B cell (primary cell): ENCODE measurements at regions not wholly inside any gene's neighbourhood (a gene's known extent, or its start where the extent isn't known, plus 50 kb on each side); places are given as distances from the start of the nearest gene placed in this dataset.

Source experiments
- ATAC-seq: fragments of 200-7000 bp; cut with Tn5 transposase; one replicate; pipeline ENCODE4 v1.10.0; 2021; ENCODE audit warnings: low read depth, mild to moderate bottlenecking, moderate number of reproducible peaks, moderate library complexity
- CTCF ChIA-PET: fragments of 350-600 bp; sonication (Branson Sonifier 250); formaldehyde crosslinking; loops from one replicate; lab custom pipeline; 2021; ENCODE audit warnings: antibody characterized with exemption, inconsistent platforms; lab: Charles Lee
- POLR2A ChIA-PET: fragments of 350-600 bp; sonication (Branson Sonifier 250); formaldehyde crosslinking; loops from one replicate; lab custom pipeline; 2021; ENCODE audit warnings: antibody characterized with exemption; lab: Charles Lee
- DNase-seq: peaks from one replicate; pipeline ENCODE4 v3.0.0; 2013
- H2AFZ ChIP-seq: 2 replicates; pipeline ENCODE4 v1.6.1; 2012; ENCODE audit warnings: mild to moderate bottlenecking, low read depth, low read length; ENCODE audit not compliant: insufficient read depth, poor library complexity, severe bottlenecking
- H3K27ac ChIP-seq, 2 donors: 1 replicate in 1 of 2; 2 replicates in 1 of 2; pipeline ENCODE4 v1.5.1; 2012 to 2013; ENCODE audit warnings: low read length in 2 of 2, mild to moderate bottlenecking in 2 of 2, moderate library complexity in 1 of 2
- H3K27me3 ChIP-seq, 4 experiments: fragments of 200-600 bp in 1 of 4; sonication (generic) in 1 of 4; replicated peaks in 1 of 4; 1 replicate in 2 of 4; 2 replicates in 2 of 4; pipeline versions ENCODE4 v1.6.1 to v1.7.0; 2013 to 2016; ENCODE audit warnings: low read length in 3 of 4, mild to moderate bottlenecking in 2 of 4, mixed read lengths in 1 of 4, moderate library complexity in 1 of 4; ENCODE audit not compliant: insufficient read depth in 4 of 4, control insufficient read depth in 3 of 4; ENCODE audit errors: control extremely low read depth in 1 of 4
- H3K36me3 ChIP-seq, 2 experiments: replicated peaks in 1 of 2; 1 replicate in 1 of 2; 2 replicates in 1 of 2; pipeline versions ENCODE4 v1.6.1 to v1.7.1; 2013; ENCODE audit warnings: low read length in 1 of 2; ENCODE audit not compliant: insufficient read depth in 2 of 2, control insufficient read depth in 1 of 2; ENCODE audit errors: control extremely low read depth in 1 of 2, extremely low read depth in 1 of 2
- H3K4me1 ChIP-seq, 2 donors: fragments of 200-600 bp in 1 of 2; sonication (generic) in 1 of 2; 1 replicate in 1 of 2; 2 replicates in 1 of 2; pipeline versions ENCODE4 v1.5.1 to v1.6.1; 2013 to 2017; ENCODE audit warnings: low read length in 2 of 2; ENCODE audit not compliant: control insufficient read depth in 2 of 2, insufficient read depth in 2 of 2
- H3K4me2 ChIP-seq: replicated peaks from 2 replicates; pipeline ENCODE3; 2012; ENCODE audit warnings: mild to moderate bottlenecking, low read depth, low read length; ENCODE audit not compliant: poor library complexity, severe bottlenecking
- H3K4me3 ChIP-seq, 5 experiments: fragments of 200-600 bp in 1 of 5; sonication (generic) in 1 of 5; 1 replicate in 3 of 5; 2 replicates in 2 of 5; pipeline versions ENCODE4 v1.5.1 to v1.7.0; 2011 to 2016; ENCODE audit warnings: low read length in 4 of 5, mild to moderate bottlenecking in 4 of 5, low read depth in 2 of 5, control low read depth in 1 of 5, moderate library complexity in 1 of 5; ENCODE audit not compliant: insufficient read depth in 1 of 5; ENCODE audit errors: control extremely low read depth in 1 of 5, extremely low read depth in 1 of 5
- H3K79me2 ChIP-seq: fragments of 200-600 bp; sonication (generic); one replicate; pipeline ENCODE4 v1.6.0; 2016; ENCODE audit warnings: low read length; ENCODE audit not compliant: control insufficient read depth, insufficient read depth
- H3K9ac ChIP-seq: fragments of 200-600 bp; sonication (generic); 2 replicates; pipeline ENCODE4 v1.6.1; 2017; ENCODE audit warnings: mild to moderate bottlenecking, low read length, moderate library complexity
- H3K9me3 ChIP-seq, 3 donors: one replicate each; pipeline versions ENCODE4 v1.6.1 to v1.7.1; 2013; ENCODE audit warnings: low read length in 2 of 3; ENCODE audit not compliant: control insufficient read depth in 2 of 3, insufficient read depth in 1 of 3; ENCODE audit errors: control extremely low read depth in 1 of 3
- H4K20me1 ChIP-seq: 2 replicates; pipeline ENCODE4 v1.6.0; 2012; ENCODE audit warnings: mild to moderate bottlenecking, low read length; ENCODE audit not compliant: insufficient read depth, control insufficient read depth, poor library complexity, severe bottlenecking
- H3K27ac Mint-ChIP-seq: one replicate; pipeline ENCODE4 v1.8.0; 2021; ENCODE audit warnings: mixed read lengths
- H3K27me3 Mint-ChIP-seq: one replicate; pipeline ENCODE4 v1.8.0; 2021; ENCODE audit warnings: mixed read lengths
- H3K4me1 Mint-ChIP-seq: one replicate; pipeline ENCODE4 v1.8.0; 2021; ENCODE audit warnings: mixed read lengths
- H3K4me3 Mint-ChIP-seq: one replicate; pipeline ENCODE4 v1.8.0; 2021; ENCODE audit warnings: mixed read lengths
- H3K9me3 Mint-ChIP-seq: one replicate; pipeline ENCODE4 v1.8.0; 2022; ENCODE audit warnings: mixed read lengths; ENCODE audit not compliant: insufficient read depth
- EZH2 ChIP-seq: IDR thresholded peaks from 2 replicates; pipeline ENCODE4 v1.6.1; 2012; ENCODE audit warnings: borderline replicate concordance, low read depth, mild to moderate bottlenecking, moderate library complexity, low read length; ENCODE audit not compliant: insufficient read depth, poor library complexity, severe bottlenecking
- WGBS: methylation state at CpG from one replicate; pipeline ENCODE4 v1.1.5; 2013; ENCODE audit warnings: missing lambda C conversion rate; ENCODE audit not compliant: insufficient coverage; 5-methylcytosine and 5-hydroxymethylcytosine counted together
- intact Hi-C: fragments of 100-400 bp; cut with micrococcal nuclease; formaldehyde crosslinking; loops from one replicate; pipeline ENCODE4 v1.10.0; 2022
- TF ChIP-seq, protein P1 (sequence below): fragments of 200-600 bp; IDR thresholded peaks from one replicate; pipeline ENCODE4 v1.8.0; 2022; ENCODE audit warnings: antibody characterized with exemption, mild to moderate bottlenecking

DNA sequence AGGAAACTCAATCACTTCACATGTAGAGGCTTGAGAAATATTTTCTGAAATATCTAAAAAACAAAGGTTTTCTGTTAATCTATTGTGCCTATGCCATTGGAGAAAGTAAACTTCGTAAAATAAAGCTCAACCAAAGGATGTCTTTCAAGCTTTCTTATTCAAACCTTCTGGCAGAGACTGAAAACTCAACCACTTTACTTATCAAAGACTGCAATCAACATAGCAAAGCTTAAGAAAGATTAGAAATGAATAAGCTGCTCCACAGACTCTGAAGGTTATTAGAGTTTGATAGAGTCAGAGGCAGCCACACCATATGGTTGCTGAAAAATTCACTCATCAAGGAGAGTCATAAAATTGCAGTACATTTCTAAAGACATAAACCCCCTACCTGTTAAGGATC lies 245.8 kb upstream of the MEOX2 start:
- no peaks in the 10 kb centered on the region for H3K27me3 Mint-ChIP-seq
- ChIA-PET POLR2A (no interaction called here), CTCF (no interaction called here)
- DNase-seq (no peak), ATAC-seq (no peak)
- Histone ChIP-seq H3K9me3 (no peaks in the 10 kb centered on the region), H3K4me2 (no peak overlapping the region), H3K27ac (no peak overlapping the region), H3K36me3 (no peaks in the 10 kb centered on the region), H3K9ac (no peak overlapping the region), H3K4me3 (no peak overlapping the region), H4K20me1 (no peaks in the 10 kb centered on the region), H3K27me3 (no peaks in the 10 kb centered on the region), H2AFZ (no peak overlapping the region), H3K4me1 (no peaks in the 10 kb centered on the region), H3K79me2 (no peaks in the 10 kb centered on the region)
- H3K27ac Mint-ChIP-seq, result no peak overlapping the region
- whole genome bisulfite sequencing, result no CpG with 5 or more reads among the region's 1 CpG
- no peak overlapping the region for H3K4me3 Mint-ChIP-seq
- no peaks in the 10 kb centered on the region for H3K4me1 Mint-ChIP-seq
- peaks cover 2% of the 10 kb centered on the region for H3K9me3 Mint-ChIP-seq
- TF ChIP-seq, protein P1, sequence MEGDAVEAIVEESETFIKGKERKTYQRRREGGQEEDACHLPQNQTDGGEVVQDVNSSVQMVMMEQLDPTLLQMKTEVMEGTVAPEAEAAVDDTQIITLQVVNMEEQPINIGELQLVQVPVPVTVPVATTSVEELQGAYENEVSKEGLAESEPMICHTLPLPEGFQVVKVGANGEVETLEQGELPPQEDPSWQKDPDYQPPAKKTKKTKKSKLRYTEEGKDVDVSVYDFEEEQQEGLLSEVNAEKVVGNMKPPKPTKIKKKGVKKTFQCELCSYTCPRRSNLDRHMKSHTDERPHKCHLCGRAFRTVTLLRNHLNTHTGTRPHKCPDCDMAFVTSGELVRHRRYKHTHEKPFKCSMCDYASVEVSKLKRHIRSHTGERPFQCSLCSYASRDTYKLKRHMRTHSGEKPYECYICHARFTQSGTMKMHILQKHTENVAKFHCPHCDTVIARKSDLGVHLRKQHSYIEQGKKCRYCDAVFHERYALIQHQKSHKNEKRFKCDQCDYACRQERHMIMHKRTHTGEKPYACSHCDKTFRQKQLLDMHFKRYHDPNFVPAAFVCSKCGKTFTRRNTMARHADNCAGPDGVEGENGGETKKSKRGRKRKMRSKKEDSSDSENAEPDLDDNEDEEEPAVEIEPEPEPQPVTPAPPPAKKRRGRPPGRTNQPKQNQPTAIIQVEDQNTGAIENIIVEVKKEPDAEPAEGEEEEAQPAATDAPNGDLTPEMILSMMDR, result no peak
- no peak for TF ChIP-seq EZH2
- intact Hi-C loops, result no loop called here

DNA sequence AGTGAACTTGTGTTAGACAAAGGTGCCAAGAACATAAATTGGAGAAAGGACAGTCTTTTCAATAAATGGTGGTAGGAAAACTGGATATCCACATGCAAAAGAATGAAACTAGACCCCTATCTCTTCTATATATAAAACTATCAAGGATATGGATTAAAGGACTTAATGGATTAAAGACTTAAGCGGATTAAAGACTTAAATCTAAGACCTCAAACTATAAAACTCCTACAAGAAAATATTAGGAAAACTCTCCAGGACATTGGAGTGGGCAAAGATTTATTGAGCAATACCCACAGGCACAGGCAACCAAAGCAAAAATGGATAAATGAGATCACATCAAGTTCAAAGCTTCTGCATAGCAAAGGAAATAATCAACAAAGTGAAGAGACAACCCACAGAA lies 242.9 kb upstream of the MEOX2 start:
- CTCF ChIA-PET, result no interaction called here
- H3K4me2 ChIP-seq, result no peak overlapping the region
- no peaks in the 10 kb centered on the region for H3K27me3 ChIP-seq
- no peaks in the 10 kb centered on the region for H3K36me3 ChIP-seq
- H3K27ac ChIP-seq, result no peak overlapping the region
- Mint-ChIP-seq H3K9me3 (peaks cover 2% of the 10 kb centered on the region), H3K4me3 (no peak overlapping the region), H3K27me3 (no peaks in the 10 kb centered on the region), H3K27ac (no peak overlapping the region), H3K4me1 (no peaks in the 10 kb centered on the region)
- no peaks in the 10 kb centered on the region for H3K4me1 ChIP-seq
- H3K4me3 ChIP-seq, result no peak overlapping the region
- H4K20me1 ChIP-seq, result no peaks in the 10 kb centered on the region
- TF ChIP-seq, protein P1, result no peak
- no peak for TF ChIP-seq EZH2
- POLR2A ChIA-PET, result no interaction called here
- H3K9ac ChIP-seq, result no peak overlapping the region
- ATAC-seq (no peak), DNase-seq (no peak)
- no CpG with 5 or more reads among the region's 1 CpG for WGBS
- no peaks in the 10 kb centered on the region for H3K79me2 ChIP-seq
- intact Hi-C loops, result no loop called here
- H3K9me3 ChIP-seq, result peaks cover 0 to 6% (median 0%) of the 10 kb centered on the region in 3 donors
- H2AFZ ChIP-seq, result no peak overlapping the region
